Heart left ventricle (tissue), 16 donors: ENCODE measurements at regions not wholly inside any gene's neighbourhood (a gene's known extent, or its start where the extent isn't known, plus 50 kb on each side); places are given as distances from the start of the nearest gene placed in this dataset.

ENCODE experiments used
- ATAC-seq, 4 donors: fragments of 200-7000 bp; cut with Tn5 transposase; one replicate each; pipeline ENCODE4 v1.9.1; 2020 to 2022; ENCODE audit warnings: moderate library complexity in 4 of 4, mild to moderate bottlenecking in 3 of 4, moderate number of reproducible peaks in 1 of 4
- DNase-seq, 5 donors: peaks; one replicate each; pipeline ENCODE4 v3.0.0-alpha.2; 2020
- H3K27ac ChIP-seq, 12 donors: fragments of 200-600 bp; sonication (generic) in 4 of 12; one replicate each; pipeline versions ENCODE4 v1.5.0 to v1.8.0; 2016 to 2022; ENCODE audit warnings: mild to moderate bottlenecking in 2 of 12
- H3K27me3 ChIP-seq, 9 donors: fragments of 200-600 bp; sonication (generic) in 2 of 9; one replicate each; pipeline versions ENCODE4 v1.5.1 to v1.8.0; 2016 to 2022; ENCODE audit warnings: mild to moderate bottlenecking in 3 of 9
- H3K36me3 ChIP-seq, 9 donors: fragments of 200-600 bp; sonication (generic) in 2 of 9; one replicate each; pipeline versions ENCODE4 v1.5.0 to v1.8.0; 2018 to 2022; ENCODE audit warnings: mild to moderate bottlenecking in 2 of 9
- H3K4me1 ChIP-seq, 12 donors: fragments of 200-600 bp; sonication (generic) in 4 of 12; one replicate each; pipeline versions ENCODE4 v1.5.0 to v1.8.0; 2016 to 2022; ENCODE audit warnings: mild to moderate bottlenecking in 3 of 12
- H3K4me3 ChIP-seq, 12 donors: fragments of 200-600 bp; sonication (generic) in 4 of 12; one replicate each; pipeline versions ENCODE4 v1.5.0 to v1.8.0; 2017 to 2022; ENCODE audit warnings: mild to moderate bottlenecking in 9 of 12, moderate library complexity in 4 of 12
- H3K9me3 ChIP-seq, 12 donors: fragments of 200-600 bp; sonication (generic) in 4 of 12; one replicate each; pipeline versions ENCODE4 v1.5.0 to v1.8.0; 2016 to 2022; ENCODE audit warnings: mild to moderate bottlenecking in 1 of 12
- POLR2A ChIP-seq, 2 donors: fragments of 450-650 bp; IDR thresholded peaks; one replicate each; pipeline ENCODE4 v1.6.1; 2017; ENCODE audit warnings: antibody characterized with exemption in 2 of 2, mild to moderate bottlenecking in 2 of 2, moderate library complexity in 2 of 2
- WGBS, 4 donors: extraction: QIAGEN DNeasy Blood & Tissue Kit in 2 of 4; methylation state at CpG; one replicate each; pipeline versions ENCODE4 v1.1.5 to v1.1.7; 2013 to 2018; 5-methylcytosine and 5-hydroxymethylcytosine counted together
- intact Hi-C, 10 donors: fragments of 100-400 bp; cut with DNase I; formaldehyde crosslinking; loops; one replicate each; pipeline versions ENCODE4 v1.11.1 to v1.14.2; 2022
- TF ChIP-seq, protein P1 (sequence below), 12 donors: fragments of 200-600 bp; sonication (generic) in 4 of 12; IDR thresholded peaks; one replicate each; pipeline versions ENCODE4 v1.5.0 to v1.8.0; 2018 to 2022; ENCODE audit warnings: antibody characterized with exemption in 12 of 12, mild to moderate bottlenecking in 5 of 12
- donor health status: ischemic (EF 13 %, LVEDD 7.1; RV severe dilation, severe dysfunction).
- donor health status: healthy with polysubstance abuse.
- donor health status: DM: no; HTN: yes; CAD: no.
- donor health status: DM: no; HTN: no; CAD: no.
- donor health status: ischemic (EF 25% LVEDD 6.9; RV normal size, moderate dysfunction).
- donor health status: ischemic (EF 25% LVEDD 5.7; RV mildly dilated, moderate dysfunction).
- donor health status: healthy.
- donor health status: DM: yes; HTN: yes; CAD: no.
- donor health status: ischemic (EF 35%, LVEDD 5.7; RV mildly dilated, moderate dysfunction).
- donor health status: nonischemic (EF 11% LVEDD 7.7; RV severe dilation, severe dysfunction).
- donor health status: DM: yes; HTN: yes; CAD: no.
- donor health status: PGD.
- donor health status: ischemic (EF 29% LVEDD 5.4; RV normal size, mild dysfunction).
- donor health status: nonischemic (EF 23%, LVEDD 6.1; RV moderate dilation, normal function).

DNA sequence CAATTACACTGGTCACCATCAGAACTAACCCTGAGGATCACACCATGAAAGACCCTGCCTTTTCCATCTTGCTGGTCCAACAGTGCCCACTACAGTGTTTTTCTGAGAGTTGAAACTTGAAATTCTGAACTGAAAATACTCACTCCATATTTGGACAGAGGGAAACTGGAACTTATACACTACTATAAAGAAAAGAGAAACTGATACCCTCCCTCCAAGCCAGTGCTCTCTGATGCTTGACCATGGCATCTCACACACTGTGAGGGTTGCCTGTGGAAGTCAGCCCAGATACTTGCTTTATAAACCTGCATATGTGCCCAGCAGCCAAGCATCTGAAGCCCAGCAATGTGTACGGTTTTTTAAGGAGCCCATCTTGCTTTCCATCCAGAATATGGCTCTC lies 108.7 kb downstream of the FOXA2 start:
- no peak for TF ChIP-seq POLR2A (IDR thresholded peaks at IDR 0.05)
- TF ChIP-seq, protein P1, sequence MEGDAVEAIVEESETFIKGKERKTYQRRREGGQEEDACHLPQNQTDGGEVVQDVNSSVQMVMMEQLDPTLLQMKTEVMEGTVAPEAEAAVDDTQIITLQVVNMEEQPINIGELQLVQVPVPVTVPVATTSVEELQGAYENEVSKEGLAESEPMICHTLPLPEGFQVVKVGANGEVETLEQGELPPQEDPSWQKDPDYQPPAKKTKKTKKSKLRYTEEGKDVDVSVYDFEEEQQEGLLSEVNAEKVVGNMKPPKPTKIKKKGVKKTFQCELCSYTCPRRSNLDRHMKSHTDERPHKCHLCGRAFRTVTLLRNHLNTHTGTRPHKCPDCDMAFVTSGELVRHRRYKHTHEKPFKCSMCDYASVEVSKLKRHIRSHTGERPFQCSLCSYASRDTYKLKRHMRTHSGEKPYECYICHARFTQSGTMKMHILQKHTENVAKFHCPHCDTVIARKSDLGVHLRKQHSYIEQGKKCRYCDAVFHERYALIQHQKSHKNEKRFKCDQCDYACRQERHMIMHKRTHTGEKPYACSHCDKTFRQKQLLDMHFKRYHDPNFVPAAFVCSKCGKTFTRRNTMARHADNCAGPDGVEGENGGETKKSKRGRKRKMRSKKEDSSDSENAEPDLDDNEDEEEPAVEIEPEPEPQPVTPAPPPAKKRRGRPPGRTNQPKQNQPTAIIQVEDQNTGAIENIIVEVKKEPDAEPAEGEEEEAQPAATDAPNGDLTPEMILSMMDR (IDR thresholded peaks at IDR 0.05), result no peak
- intact Hi-C loops, result no loop called here
- Histone ChIP-seq H3K4me3 (no peak overlapping the region), H3K4me1 (no peaks in the 10 kb centered on the region), H3K27ac (no peak overlapping the region), H3K9me3 (peaks cover 0 to 13% (median 7%) of the 10 kb centered on the region in 12 donors), H3K36me3 (no peaks in the 10 kb centered on the region), H3K27me3 (peaks cover 0 to 26% (median 3%) of the 10 kb centered on the region in 9 donors)
- ATAC-seq, result no peak
- 44 to 70% (median 53%) methylated on average over 1 of the region's 1 CpG for WGBS, 4 donors
- no peak for DNase-seq

DNA sequence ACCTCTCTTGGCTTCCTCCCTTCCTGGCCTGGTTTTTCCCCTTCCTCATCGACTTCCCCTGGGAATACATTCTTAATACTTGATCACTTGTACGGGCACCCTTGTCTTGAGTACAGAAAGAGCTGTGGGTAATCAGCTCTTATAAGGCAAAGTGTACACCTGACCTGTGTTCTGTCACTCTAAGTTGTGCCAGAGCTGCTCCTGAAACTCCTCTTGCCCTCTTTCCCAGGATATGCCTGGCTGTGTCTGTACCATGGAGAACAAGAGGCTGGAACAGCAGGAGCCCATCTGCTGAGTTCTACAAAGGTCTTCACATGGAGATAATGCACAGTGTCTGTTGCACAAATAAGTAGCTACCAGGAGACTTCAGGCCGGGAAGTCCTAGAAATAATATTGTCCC lies 110.1 kb downstream of the FOXA2 start:
- Histone ChIP-seq H3K36me3 (no peaks in the 10 kb centered on the region), H3K4me1 (no peaks in the 10 kb centered on the region), H3K4me3 (no peak overlapping the region), H3K27ac (no peak overlapping the region), H3K9me3 (peaks cover 0 to 13% (median 7%) of the 10 kb centered on the region in 12 donors), H3K27me3 (peaks cover 0 to 26% (median 3%) of the 10 kb centered on the region in 9 donors)
- 45 to 64% (median 63%) methylated on average over 3 of the region's 3 CpGs for WGBS, 4 donors
- ATAC-seq, result no peak
- DNase-seq, result no peak
- TF ChIP-seq, protein P1 (IDR thresholded peaks at IDR 0.05), result no peak
- TF ChIP-seq POLR2A (IDR thresholded peaks at IDR 0.05), result no peak
- intact Hi-C loops, result no loop called here

DNA sequence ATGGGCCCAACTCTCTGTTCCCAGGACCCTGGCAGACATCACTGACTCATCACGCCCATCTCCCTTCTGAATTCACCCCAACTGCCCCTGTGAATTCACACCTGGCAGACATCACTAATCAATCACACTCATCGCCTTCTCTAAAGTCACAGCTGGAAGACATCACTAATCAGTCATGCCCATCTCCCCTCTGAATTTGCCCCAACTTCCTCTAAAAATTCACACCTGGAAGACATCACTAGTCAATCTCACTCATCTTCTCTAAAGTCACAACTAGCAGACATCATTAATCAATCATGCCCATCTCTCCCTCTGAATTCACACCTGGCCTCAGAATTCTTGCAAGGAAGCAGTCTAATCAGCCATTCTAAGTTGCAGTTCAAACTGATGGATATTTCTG lies 111.1 kb downstream of the FOXA2 start:
- H3K4me3 ChIP-seq, result no peak overlapping the region
- intact Hi-C loops, result no loop called here
- peaks cover 0 to 26% (median 3%) of the 10 kb centered on the region in 9 donors for H3K27me3 ChIP-seq
- no peaks in the 10 kb centered on the region for H3K36me3 ChIP-seq
- WGBS, 4 donors, result 50 to 69% (median 62%) methylated on average over 2 of the region's 2 CpGs
- no peak for ATAC-seq
- no peak for TF ChIP-seq POLR2A (IDR thresholded peaks at IDR 0.05)
- TF ChIP-seq, protein P1 (IDR thresholded peaks at IDR 0.05), result no peak
- no peak for DNase-seq
- no peaks in the 10 kb centered on the region for H3K4me1 ChIP-seq
- H3K27ac ChIP-seq, result no peak overlapping the region
- H3K9me3 ChIP-seq, result peaks cover 0 to 5% (median under 1%) of the 10 kb centered on the region in 12 donors

DNA sequence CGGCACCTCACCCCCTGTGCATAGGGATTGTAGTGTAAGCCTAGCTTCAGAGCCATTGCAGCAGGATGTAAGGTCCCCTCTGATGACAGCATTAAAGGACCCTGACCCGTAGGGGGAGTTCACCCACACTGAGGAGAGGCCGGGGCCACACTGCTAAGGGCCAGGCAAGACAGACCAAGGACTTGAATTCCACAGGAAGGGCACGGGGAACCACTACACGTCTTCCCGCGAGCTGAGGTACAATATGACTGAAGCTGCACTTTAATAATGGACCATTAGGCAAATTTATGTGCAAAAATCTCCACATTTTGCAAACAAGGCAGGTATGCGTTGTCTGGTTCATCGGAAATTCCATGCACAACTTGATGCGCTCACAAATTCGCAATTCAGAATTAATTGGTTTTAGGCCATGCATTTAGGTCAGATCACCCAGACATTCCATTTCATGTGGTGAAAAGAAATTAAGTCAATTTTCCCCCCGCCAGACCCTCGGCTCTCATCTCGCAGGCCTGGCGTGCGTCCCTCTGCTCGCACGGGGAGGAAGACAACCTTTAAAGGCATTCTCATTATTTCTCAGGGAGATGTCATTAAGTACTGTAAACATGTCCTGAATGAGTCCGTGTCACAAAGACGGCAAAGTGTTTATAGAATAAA lies 111.8 kb downstream of the FOXA2 start:
- intact Hi-C loops, result no loop called here
- DNase-seq (no peak), ATAC-seq (no peak)
- TF ChIP-seq POLR2A (IDR thresholded peaks at IDR 0.05), result no peak
- TF ChIP-seq, protein P1 (IDR thresholded peaks at IDR 0.05), result no peak
- H3K27me3 ChIP-seq, result peaks cover 0 to 26% (median 3%) of the 10 kb centered on the region in 9 donors
- no peaks in the 10 kb centered on the region for H3K4me1 ChIP-seq
- H3K4me3 ChIP-seq, result no peak overlapping the region
- 73 to 79% (median 78%) methylated on average over 20 of the region's 20 CpGs for WGBS, 4 donors
- no peaks in the 10 kb centered on the region for H3K36me3 ChIP-seq
- H3K9me3 ChIP-seq, result peaks cover 0 to 2% (median 0%) of the 10 kb centered on the region in 12 donors
- no peak overlapping the region for H3K27ac ChIP-seq
